Activated naive CD8-positive, alpha-beta T cell (primary cell): ENCODE measurements at regions not wholly inside any gene's neighbourhood (a gene's known extent, or its start where the extent isn't known, plus 50 kb on each side); places are given as distances from the start of the nearest gene placed in this dataset.

ENCODE experiments used
- H3K27ac Mint-ChIP-seq: one replicate; pipeline ENCODE4 v1.8.0; 2021; ENCODE audit warnings: mixed read lengths
- H3K27me3 Mint-ChIP-seq: one replicate; pipeline ENCODE4 v1.8.0; 2021; ENCODE audit warnings: mixed read lengths
- H3K36me3 Mint-ChIP-seq: one replicate; pipeline ENCODE4 v1.8.0; 2021; ENCODE audit warnings: mixed read lengths
- H3K4me1 Mint-ChIP-seq: one replicate; pipeline ENCODE4 v1.8.0; 2021; ENCODE audit warnings: low read depth, mixed read lengths
- H3K4me3 Mint-ChIP-seq: one replicate; pipeline ENCODE4 v1.8.0; 2021; ENCODE audit warnings: mild to moderate bottlenecking, mixed read lengths
- H3K9me3 Mint-ChIP-seq: one replicate; pipeline ENCODE4 v1.8.0; 2021; ENCODE audit warnings: low read depth, mixed read lengths

DNA sequence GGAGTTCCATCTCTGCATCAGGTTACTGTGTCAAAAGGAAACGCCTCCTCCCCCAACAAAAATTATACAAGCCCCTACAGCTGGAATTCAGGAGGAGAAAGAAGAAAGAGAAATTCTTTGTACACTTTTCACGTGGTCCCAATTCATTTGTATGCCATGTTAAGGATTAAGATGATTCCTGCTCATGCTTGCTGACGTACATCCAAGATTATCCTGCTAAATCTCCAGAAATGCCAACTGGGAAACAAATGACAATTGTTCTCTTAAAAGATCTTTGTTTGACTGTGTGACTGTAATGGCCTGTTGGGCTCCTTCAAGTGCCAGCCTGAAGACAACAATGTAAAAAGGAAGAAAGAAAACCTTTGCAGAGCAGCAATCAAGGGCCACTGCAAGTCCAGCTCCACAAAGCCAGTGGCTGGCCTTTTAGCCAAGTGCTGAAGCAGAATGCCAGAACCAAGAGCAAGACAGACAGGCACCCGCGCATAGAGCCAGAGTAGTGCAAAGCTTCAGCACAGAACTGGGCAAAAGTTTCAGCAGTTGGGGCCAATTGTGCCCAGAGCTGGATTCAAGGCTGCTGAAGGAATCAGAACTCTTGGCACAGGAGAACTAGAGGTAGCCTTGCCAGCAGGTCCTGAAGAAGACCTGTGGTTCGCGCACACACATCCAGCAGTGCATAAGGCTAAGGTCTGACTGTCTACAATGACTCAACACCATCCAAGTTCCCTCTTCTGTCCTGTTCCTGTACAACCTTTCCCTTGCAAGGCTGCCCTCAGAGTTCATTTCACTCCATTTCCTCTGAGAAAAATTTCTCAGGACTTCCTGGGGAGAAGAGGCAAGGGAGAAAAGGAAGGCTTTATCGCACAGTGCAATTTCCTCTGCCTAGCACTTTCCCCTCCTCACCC lies 209.7 kb upstream of the BMP4 start:
- no peak overlapping the region for H3K27ac Mint-ChIP-seq

DNA sequence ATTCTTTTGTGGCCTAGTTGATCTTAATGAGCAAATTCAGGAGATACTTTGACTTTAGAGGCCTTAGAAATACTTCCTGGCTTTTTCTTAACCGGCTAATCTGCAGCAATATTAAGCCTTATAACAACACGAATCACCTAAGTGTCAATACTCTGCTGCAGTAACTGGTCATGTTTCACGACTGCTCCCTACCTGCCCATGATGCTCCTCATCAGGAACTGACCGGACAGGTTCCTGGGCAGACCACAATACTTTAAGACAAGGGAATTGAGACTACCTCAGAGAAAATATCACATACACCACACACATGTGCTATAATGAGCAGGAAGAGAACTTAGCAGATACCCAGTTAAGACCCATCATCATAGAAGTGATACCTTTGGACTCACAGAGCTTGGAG lies 211.9 kb upstream of the BMP4 start:
- Mint-ChIP-seq H3K36me3 (no peaks in the 10 kb centered on the region), H3K4me3 (no peak overlapping the region), H3K9me3 (no peaks in the 10 kb centered on the region), H3K27ac (no peak overlapping the region), H3K4me1 (peaks cover 5% of the 10 kb centered on the region), H3K27me3 (peaks cover 19% of the 10 kb centered on the region)

More for the DNA sequence above, 209.7 kb upstream of the BMP4 start:
- Mint-ChIP-seq H3K9me3 (no peaks in the 10 kb centered on the region), H3K36me3 (no peaks in the 10 kb centered on the region), H3K4me1 (no peaks in the 10 kb centered on the region), H3K27me3 (peaks cover 29% of the 10 kb centered on the region), H3K4me3 (no peak overlapping the region)

DNA sequence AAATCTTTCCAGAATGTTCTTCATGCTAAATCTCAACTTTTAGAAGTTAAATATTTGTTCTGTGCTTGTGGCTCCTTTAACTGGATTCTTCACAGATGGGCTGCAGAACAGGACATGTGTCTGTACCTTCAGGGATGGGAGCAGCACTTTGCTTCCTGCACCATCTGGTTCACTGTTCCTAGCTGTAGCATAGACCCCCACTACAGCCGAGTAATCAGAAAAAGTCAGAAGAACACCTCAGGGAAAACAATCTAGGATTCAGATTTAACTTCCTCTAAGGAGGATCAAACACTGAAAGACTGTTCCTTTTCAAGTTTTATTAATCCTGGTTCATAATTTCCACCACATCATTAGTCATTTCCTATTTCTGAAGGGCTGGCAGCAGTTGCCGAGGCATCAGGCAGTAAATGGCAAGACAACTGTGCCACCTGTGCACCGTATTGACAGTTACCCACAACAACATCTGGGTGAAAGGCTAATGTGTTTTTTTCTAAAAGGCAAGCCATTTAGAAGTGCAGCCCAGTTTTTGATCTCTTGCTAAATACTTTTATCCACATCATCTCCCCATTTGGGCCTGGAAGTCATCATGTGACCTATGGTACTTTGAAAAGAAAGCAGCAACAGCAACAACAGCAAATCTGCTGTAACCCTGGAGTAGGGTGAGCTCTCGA lies 212.8 kb upstream of the BMP4 start:
- Mint-ChIP-seq H3K9me3 (no peaks in the 10 kb centered on the region), H3K27me3 (peaks cover 16% of the 10 kb centered on the region), H3K4me3 (no peak overlapping the region), H3K4me1 (peaks cover 5% of the 10 kb centered on the region), H3K27ac (no peak overlapping the region), H3K36me3 (no peaks in the 10 kb centered on the region)

DNA sequence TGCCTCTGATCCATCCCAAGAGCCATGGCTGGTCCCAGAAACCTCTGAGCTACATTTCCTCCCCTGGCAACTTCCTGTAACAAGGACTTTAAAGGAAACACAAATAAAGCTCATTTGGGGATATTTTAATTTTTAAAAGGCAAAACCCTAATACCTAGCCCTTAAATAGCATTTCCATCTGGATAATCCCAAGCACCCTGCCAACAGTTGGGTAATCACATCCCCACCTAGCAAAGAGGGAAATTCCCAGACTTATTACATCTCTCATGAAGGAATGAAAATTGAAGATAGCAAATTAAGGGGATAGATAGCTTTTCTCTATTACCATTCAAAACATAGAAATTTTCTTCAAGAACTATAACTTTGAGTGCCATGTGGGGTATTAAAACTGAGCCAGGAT lies 213.7 kb upstream of the BMP4 start:
- H3K36me3 Mint-ChIP-seq = no peaks in the 10 kb centered on the region
- H3K27me3 Mint-ChIP-seq = peaks cover 15% of the 10 kb centered on the region
- H3K9me3 Mint-ChIP-seq = no peaks in the 10 kb centered on the region
- no peak overlapping the region for H3K4me3 Mint-ChIP-seq
- H3K4me1 Mint-ChIP-seq = peaks cover 5% of the 10 kb centered on the region
- no peak overlapping the region for H3K27ac Mint-ChIP-seq

DNA sequence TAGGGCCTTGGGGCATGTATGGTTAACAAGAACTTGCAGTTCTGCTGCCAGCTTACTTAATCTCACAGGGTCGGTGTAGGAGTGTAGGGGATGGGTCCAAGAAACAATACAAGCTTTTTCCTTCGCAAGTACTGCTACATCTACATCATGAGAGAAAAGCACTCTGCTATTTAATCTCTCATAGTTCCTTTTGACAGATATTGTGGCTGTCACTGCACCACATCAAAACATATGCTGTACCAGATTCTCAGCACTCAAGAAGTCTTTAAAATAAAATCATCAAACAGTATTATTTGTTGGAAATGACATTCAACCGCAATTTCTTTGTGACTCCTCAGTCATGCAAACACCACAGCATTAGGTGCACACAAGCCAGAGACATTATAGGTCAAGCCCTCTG lies 215.5 kb upstream of the BMP4 start:
- Mint-ChIP-seq H3K4me3 (no peak overlapping the region), H3K36me3 (no peaks in the 10 kb centered on the region), H3K27ac (no peak overlapping the region), H3K9me3 (no peaks in the 10 kb centered on the region), H3K4me1 (peaks cover 5% of the 10 kb centered on the region), H3K27me3 (peaks cover 27% of the 10 kb centered on the region)

DNA sequence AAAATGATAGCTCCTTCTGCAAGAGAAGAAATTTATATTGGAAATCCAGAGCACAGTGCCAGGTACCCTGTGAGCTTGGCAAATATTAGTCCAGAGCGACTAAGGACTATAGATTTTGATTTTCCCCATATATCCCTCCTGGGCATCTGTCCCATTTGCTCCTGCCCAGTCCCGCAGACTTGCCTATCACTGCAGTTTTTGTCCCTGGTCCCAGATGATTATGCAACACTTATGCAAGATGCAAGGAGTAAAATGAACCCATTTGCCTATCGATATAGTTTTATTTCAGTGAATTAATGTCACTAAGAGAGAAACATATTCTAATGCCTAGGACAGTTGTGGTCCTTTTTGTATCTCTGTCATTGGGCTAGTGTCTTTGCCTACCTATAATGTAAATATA lies 215.9 kb upstream of the BMP4 start:
- H3K27ac Mint-ChIP-seq = no peak overlapping the region
- no peaks in the 10 kb centered on the region for H3K36me3 Mint-ChIP-seq
- no peak overlapping the region for H3K4me3 Mint-ChIP-seq
- H3K9me3 Mint-ChIP-seq = no peaks in the 10 kb centered on the region
- peaks cover 5% of the 10 kb centered on the region for H3K4me1 Mint-ChIP-seq
- H3K27me3 Mint-ChIP-seq = peaks cover 27% of the 10 kb centered on the region

DNA sequence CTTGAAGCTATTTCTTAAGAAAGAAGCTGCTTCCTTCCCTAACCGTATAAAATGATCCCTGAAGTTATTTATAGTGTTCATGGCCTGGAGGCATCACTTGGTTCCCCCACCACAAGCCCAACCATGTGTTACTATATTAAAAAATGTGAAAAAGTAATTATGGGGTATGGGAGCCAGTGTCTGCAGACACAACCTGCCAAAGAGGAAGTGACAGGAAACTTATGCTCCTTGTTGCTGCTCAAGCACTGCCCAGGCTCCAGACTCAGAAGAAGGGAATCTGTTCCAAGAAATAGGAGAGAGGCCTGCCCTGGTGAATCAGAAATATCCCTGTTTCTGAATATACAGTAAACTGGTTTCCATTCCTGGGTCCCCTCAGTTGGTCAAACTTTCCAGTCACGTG lies 217.2 kb upstream of the BMP4 start:
- Mint-ChIP-seq H3K27me3 (peaks cover 32% of the 10 kb centered on the region), H3K27ac (no peak overlapping the region), H3K4me1 (peaks cover 5% of the 10 kb centered on the region), H3K9me3 (no peaks in the 10 kb centered on the region), H3K4me3 (no peak overlapping the region), H3K36me3 (no peaks in the 10 kb centered on the region)

DNA sequence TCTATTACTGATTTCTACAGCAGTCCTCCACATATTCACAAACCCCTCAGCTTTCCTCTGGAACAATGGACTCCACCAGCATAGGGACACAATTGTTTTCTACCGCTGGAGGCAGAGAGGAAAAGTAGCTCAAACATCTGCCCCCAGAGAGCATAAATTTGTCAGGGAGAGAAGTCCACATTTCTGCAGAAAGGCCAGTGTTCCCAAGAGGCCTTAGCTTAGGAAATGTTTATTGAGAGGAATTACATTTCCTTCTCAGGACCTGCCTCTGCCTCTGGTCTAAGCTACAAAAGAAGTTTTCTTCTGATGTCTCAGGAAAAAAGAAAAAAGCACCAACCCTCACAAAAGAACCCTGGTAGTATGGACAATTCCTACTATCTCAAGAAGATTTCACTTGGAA lies 217.8 kb upstream of the BMP4 start:
- no peak overlapping the region for H3K4me3 Mint-ChIP-seq
- H3K9me3 Mint-ChIP-seq = no peaks in the 10 kb centered on the region
- H3K36me3 Mint-ChIP-seq = no peaks in the 10 kb centered on the region
- H3K4me1 Mint-ChIP-seq = peaks cover 5% of the 10 kb centered on the region
- H3K27ac Mint-ChIP-seq = no peak overlapping the region
- H3K27me3 Mint-ChIP-seq = peaks cover 31% of the 10 kb centered on the region

DNA sequence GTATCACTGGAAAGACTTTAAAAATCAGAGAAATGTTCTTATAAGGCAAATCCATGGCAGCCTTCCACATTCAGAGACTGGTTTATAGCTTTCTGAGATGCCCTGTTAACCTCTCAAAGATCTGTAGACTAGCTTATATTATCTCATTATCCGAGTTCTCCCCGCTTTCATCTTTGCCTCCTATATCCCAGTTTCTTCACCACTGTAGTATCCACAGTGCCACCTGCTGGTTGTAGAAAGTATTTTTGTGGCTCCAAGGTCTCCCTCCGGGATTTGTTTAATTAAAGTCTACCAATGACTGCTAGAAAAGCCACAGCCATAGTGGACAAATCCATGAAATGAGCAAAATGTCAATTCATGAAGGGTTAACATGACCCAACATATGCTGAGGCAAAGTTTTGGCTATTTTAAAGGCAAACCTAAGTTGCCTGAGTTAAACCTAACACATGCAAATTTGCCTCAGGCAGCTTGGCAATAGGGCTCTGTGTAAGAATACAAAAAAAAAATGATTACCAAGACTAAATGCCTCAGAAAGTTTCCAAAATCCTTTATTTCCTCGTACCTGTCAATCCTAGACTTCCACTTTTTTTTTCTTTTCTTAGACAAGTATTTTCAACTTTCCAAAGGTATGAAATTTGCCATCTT lies 218.8 kb upstream of the BMP4 start:
- H3K9me3 Mint-ChIP-seq = no peaks in the 10 kb centered on the region
- peaks cover 5% of the 10 kb centered on the region for H3K4me1 Mint-ChIP-seq
- H3K4me3 Mint-ChIP-seq = no peak overlapping the region
- H3K27me3 Mint-ChIP-seq = peaks cover 27% of the 10 kb centered on the region
- H3K27ac Mint-ChIP-seq = no peak overlapping the region
- H3K36me3 Mint-ChIP-seq = no peaks in the 10 kb centered on the region

DNA sequence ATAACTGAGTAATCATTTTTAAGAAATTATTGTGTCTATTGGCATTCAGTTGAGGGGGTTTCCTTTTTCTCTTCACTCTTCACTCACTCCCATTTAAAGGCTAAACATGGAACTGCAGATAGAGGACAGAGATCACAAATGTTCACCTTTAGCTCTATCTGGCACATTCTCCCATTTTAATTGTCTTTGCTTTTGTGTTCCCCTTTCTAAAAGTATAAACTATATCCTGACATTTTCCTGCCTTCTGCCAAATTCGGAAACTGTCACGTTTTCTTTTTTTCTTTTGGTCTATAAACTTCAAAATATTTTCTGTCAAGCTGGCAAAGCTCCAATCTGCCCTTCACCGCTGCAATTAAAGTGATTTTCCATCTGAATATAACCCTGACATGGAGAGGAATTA lies 219.8 kb upstream of the CDKN3 start:
- H3K9me3 Mint-ChIP-seq = no peaks in the 10 kb centered on the region
- no peak overlapping the region for H3K27ac Mint-ChIP-seq

DNA sequence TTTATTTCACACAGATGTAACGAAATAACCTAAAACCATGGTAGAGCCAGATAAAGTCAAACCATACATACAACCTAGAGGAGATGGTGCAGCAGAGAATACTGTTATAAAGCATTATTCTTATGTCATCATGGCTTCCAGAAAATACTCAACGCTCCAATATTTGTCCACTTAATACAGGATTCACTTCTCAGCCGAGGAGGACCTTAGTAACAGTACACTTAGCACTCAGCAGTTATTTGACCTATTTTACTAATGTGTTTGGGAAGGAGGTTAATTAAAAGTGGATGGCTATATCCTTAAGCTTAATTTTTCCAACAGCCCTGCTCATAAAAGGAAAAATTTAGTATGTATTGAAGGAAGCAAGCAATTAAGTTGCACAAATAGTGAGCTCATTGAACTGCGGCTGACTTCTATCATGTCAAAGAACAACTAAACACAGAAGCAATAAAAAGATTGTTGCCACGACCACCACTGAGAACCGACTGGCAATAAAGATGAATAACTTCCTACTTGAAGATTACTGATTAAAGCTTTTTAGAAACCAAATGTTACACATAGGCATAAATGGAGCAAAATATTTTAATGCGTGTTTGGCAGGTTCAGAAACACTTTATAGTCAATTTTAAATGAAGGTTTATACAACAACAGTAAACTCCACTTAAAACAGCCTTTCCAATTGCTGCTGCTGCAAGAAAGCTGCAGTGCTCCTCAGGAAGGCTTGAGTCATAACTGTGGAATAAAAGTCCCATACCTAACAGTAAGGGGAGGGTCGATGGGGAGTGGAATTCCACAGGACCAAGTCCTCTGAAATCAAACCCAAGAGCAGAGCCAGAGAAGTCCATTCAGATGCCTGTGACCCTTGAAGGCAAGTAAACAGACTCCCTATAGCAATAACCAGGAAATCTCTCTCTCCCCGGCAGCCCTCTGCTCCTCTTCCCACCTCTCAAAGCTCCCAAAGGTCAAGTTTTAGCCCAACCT lies 218.9 kb upstream of the CDKN3 start:
- no peak overlapping the region for H3K27ac Mint-ChIP-seq
- peaks cover 23% of the 10 kb centered on the region for H3K27me3 Mint-ChIP-seq
- no peak overlapping the region for H3K4me3 Mint-ChIP-seq
- no peaks in the 10 kb centered on the region for H3K4me1 Mint-ChIP-seq
- no peaks in the 10 kb centered on the region for H3K9me3 Mint-ChIP-seq
- no peaks in the 10 kb centered on the region for H3K36me3 Mint-ChIP-seq

More for the DNA sequence above, 219.8 kb upstream of the CDKN3 start:
- Mint-ChIP-seq H3K4me1 (peaks cover under 1% of the 10 kb centered on the region), H3K4me3 (no peak overlapping the region), H3K27me3 (peaks cover 22% of the 10 kb centered on the region), H3K36me3 (no peaks in the 10 kb centered on the region)

DNA sequence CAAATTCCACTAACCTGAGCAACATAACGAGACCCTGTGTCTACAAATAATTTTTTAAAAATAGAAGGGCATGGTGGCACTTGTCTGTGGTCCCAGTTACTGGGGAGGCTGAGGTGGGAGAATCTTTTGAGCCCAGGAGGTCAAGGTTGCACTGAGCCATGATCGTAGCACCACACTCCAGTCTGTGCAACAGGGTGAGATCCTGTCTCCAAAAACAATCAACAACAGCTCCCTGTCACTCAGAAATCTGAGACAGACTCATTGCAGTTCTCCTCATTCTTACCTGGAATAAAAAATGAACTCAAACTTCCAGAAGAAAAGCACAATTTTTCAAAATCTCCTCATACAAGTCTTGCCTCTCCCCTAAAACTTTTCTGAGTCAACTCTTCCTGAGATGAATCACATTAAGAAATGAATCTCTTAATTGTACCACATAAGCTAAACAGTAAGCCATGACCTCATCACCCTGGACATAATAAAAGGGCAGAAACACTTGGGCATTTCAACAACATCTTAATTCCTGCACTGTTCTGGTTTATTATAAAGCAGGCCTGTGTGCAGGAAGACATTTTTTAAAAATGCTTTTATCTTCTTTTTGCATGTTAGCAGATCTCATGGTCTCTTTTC lies 214.3 kb upstream of the CDKN3 start:
- Mint-ChIP-seq H3K9me3 (no peaks in the 10 kb centered on the region), H3K27me3 (peaks cover 8% of the 10 kb centered on the region), H3K27ac (no peak overlapping the region), H3K36me3 (no peaks in the 10 kb centered on the region), H3K4me3 (no peak overlapping the region), H3K4me1 (no peaks in the 10 kb centered on the region)

DNA sequence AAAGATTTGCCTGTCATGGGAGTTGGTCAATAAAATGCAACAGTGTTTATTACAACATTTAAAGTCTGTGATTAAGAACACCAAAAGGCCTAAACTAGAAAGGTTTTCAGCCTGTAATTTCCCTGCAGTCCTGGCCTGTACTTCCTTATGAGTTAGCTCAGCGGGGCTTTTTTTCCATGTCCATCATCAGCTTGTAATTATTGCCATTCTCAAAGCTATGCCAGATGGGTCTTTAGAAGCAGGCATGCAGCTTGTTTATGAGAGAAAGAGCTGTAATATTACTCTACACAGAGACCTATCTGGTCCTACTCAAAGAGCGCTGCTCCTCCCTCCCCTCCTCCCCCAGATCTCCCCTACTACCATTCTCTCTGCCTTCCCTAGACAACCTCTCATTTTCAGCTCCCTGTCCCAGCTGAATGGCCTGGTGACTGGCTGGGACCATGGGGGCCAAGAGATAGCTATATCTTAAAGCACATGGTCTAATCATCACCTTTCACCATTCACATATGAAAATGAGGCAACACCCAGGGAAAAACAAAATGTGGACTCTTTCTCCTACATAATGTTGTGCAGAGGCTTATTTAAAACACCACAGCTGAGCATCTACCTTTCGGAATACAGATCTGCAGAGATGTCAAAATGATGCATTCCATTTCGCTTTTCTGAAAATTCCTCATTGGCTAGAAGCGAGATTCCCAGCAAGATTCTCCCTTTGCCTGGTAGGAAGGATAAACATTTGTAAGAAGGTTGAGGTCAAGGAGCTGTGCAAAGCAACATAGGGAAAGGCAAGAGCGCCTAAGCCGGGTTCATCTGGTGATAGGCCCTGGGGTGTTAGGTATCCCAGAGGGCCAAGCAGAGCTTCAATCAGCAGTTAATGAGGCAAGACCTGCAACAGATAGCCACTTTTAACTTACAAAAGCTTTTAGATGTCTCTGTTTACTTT lies 209.7 kb upstream of the CDKN3 start:
- H3K9me3 Mint-ChIP-seq = no peaks in the 10 kb centered on the region
- peaks cover 2% of the 10 kb centered on the region for H3K4me1 Mint-ChIP-seq
- no peak overlapping the region for H3K4me3 Mint-ChIP-seq
- H3K27me3 Mint-ChIP-seq = peaks cover 2% of the 10 kb centered on the region
- H3K36me3 Mint-ChIP-seq = no peaks in the 10 kb centered on the region
- no peak overlapping the region for H3K27ac Mint-ChIP-seq
